NB4 (cell line): ENCODE measurements at regions not wholly inside any gene's neighbourhood (a gene's known extent, or its start where the extent isn't known, plus 50 kb on each side); places are given as distances from the start of the nearest gene placed in this dataset.

Experiments
- DNase-seq: peaks from one replicate; pipeline ENCODE4 v3.0.0; 2010; ENCODE audit warnings: low read depth
- H3K4me3 ChIP-seq: one replicate; pipeline ENCODE4 v1.5.1; 2011; ENCODE audit warnings: mild to moderate bottlenecking, low read depth, low read length, moderate library complexity
- MYC ChIP-seq: IDR thresholded peaks from 2 replicates; pipeline ENCODE4 v1.6.1; 2011; ENCODE audit warnings: low read depth, low read length
- POLR2A ChIP-seq: IDR thresholded peaks from 2 replicates; pipeline ENCODE4 v1.6.1; 2011; ENCODE audit warnings: mild to moderate bottlenecking; ENCODE audit not compliant: insufficient read length; ENCODE audit errors: extremely low read depth
- TF ChIP-seq, protein P1 (sequence below): IDR thresholded peaks from one replicate; pipeline ENCODE4 v1.5.1; 2012; ENCODE audit warnings: low read depth, low read length
- TF ChIP-seq, protein P2 (sequence below): IDR thresholded peaks from 2 replicates; pipeline ENCODE4 v1.6.1; 2011; ENCODE audit warnings: low read depth, low read length

DNA sequence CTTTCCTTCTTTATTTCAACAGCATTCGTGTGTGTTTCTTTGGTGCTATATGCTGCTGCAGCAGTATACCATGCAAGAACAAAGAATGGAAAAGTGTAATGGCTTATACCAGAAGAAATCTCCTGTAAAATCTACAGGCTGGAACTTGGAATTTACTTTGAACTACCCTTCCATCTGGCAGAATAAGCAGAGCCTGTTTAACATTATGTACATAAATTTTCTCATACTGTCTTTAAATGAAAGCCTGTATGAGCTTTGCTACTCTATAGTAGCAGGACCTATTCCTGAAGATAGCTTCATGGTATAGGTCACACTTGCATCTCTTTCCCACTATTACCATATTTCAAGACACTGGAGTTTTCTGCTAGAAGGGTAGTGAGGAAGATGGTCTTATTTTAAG, 522.1 kb upstream of the GHITM start:
- no peak for DNase-seq
- TF ChIP-seq, protein P1, sequence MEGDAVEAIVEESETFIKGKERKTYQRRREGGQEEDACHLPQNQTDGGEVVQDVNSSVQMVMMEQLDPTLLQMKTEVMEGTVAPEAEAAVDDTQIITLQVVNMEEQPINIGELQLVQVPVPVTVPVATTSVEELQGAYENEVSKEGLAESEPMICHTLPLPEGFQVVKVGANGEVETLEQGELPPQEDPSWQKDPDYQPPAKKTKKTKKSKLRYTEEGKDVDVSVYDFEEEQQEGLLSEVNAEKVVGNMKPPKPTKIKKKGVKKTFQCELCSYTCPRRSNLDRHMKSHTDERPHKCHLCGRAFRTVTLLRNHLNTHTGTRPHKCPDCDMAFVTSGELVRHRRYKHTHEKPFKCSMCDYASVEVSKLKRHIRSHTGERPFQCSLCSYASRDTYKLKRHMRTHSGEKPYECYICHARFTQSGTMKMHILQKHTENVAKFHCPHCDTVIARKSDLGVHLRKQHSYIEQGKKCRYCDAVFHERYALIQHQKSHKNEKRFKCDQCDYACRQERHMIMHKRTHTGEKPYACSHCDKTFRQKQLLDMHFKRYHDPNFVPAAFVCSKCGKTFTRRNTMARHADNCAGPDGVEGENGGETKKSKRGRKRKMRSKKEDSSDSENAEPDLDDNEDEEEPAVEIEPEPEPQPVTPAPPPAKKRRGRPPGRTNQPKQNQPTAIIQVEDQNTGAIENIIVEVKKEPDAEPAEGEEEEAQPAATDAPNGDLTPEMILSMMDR, result no peak
- no peak for TF ChIP-seq MYC
- TF ChIP-seq, protein P2, sequence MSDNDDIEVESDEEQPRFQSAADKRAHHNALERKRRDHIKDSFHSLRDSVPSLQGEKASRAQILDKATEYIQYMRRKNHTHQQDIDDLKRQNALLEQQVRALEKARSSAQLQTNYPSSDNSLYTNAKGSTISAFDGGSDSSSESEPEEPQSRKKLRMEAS, result no peak
- TF ChIP-seq POLR2A, result no peak
- no peak overlapping the region for H3K4me3 ChIP-seq

DNA sequence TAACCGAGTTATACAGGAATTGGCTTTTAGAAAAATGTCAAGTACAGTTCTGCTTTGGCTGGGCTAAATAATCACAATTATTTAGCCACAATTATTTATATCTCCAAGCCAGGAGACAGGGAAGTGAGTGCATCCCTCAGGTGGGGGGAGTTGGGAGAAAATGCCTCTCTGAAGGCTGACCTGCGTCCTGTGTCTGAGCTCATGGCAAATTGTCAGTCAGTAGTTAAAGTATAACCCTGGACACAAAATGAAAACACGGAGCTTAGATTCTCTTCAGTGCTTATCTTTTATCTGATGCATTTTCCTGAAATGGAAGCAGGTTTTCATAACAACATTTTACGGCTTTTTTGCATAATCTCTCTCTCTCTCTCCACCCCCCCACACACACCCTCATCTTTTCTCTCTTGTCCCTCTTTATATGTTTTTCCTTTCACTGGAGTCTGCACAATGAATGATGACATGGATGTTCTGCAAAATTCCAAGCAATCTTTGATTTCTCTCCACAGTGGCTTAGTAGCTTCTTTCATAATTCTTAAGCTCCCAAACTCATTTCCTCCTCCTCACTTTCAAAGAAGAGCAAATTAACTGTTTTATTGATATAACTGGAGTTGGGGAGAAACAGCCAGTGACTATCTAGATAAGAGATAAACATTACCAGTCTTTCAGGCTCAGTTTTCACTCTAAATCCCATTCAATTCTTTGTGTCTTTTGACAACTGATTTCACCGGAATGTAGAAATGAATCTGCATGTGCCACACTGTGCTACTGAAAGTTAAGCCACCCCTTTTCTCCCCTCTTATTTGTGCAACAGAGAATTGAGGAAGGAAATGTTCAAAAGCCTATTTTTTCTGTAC, 521.4 kb upstream of the GHITM start:
- TF ChIP-seq MYC (no peak), POLR2A (no peak)
- TF ChIP-seq, protein P2, result no peak
- TF ChIP-seq, protein P1, result no peak
- no peak for DNase-seq
- no peak overlapping the region for H3K4me3 ChIP-seq

DNA sequence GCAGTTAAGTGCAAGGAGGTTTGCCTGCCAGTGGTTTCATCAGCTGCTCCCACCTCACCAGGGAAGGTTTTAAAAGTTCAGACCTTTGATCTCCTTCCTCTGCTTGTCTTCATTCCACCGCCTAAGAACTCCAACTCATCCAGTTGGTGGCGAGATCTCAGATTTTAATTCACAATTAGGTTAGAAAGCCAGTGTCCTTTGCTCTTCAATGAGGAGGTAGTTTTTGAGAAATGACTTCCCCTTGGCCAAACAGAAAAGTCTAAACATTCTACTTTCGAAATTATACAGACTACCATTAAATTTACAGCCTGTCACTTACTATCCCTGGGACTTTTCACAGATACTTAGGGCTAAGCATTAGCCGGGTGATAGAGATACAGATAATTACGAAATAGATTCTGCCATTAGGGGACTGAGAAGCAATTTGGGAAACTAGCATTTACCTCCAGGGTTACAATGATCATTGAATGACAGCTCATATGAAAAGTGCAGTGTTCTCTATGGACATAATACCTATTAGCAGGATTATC, 513.4 kb upstream of the GHITM start:
- DNase-seq, result no peak
- no peak overlapping the region for H3K4me3 ChIP-seq
- TF ChIP-seq MYC, result no peak
- TF ChIP-seq, protein P1, result no peak
- TF ChIP-seq, protein P2, result no peak
- no peak for TF ChIP-seq POLR2A

DNA sequence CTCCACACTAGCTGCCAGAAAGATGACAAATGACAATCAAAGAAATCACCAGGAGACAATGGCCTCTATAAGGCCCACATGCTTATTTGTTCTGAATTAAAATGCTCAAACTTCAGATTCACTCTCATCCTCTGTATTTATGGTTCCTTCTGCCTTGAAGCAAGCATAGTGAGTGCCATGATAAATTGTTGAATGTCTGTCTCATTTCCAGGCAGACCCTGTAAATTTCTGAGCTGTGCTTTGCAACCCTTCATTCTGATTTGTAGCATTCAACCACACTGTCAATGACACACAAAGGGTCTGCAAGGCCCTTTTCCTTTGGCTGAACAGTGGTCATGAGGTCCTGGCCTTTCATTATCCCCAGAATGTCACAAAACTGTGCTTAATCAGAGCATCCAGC, 506.6 kb upstream of the GHITM start:
- no peak for DNase-seq
- TF ChIP-seq POLR2A (no peak), MYC (no peak)
- TF ChIP-seq, protein P1, result no peak
- TF ChIP-seq, protein P2, result no peak

DNA sequence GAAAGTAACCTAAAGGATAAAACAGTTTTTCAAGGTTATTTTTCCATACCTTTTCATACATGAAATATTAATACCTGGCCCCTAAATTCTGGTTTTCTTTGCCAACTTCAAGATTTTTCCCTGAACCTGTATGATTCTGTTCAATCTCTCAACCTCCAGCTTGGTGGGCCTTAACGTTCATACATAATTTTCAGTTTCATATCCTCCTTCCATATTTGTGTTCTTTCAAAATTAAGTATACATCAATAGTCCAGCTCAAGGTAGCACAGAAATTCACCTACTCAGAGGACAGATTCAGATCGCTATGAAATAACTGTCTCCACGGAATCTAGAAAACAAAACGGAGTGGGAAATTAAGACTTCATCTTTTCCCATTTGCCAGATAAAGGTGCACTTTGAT, 505.8 kb upstream of the GHITM start:
- TF ChIP-seq, protein P1, result no peak
- TF ChIP-seq POLR2A (no peak), MYC (no peak)
- H3K4me3 ChIP-seq, result no peak overlapping the region
- no peak for DNase-seq

More for the DNA sequence above, 506.6 kb upstream of the GHITM start:
- no peak overlapping the region for H3K4me3 ChIP-seq
